Esophagus (tissue), 2 donors: ENCODE measurements at regions not wholly inside any gene's neighbourhood (a gene's known extent, or its start where the extent isn't known, plus 50 kb on each side); places are given as distances from the start of the nearest gene placed in this dataset.
"Not testable (repeated sequence)": the region's sequence is repeated elsewhere in the genome, so short reads cannot be mapped to it uniquely, and the experiment has no call there.

Experiments
- H3K27ac ChIP-seq, 2 donors: one replicate each; pipeline ENCODE4 v1.5.1; 2013; ENCODE audit warnings: low read depth in 2 of 2, mild to moderate bottlenecking in 2 of 2, inconsistent platforms in 1 of 2, low read length in 1 of 2, moderate library complexity in 1 of 2
- H3K27me3 ChIP-seq, 2 donors: one replicate each; pipeline ENCODE4 v1.6.1; 2013; ENCODE audit warnings: low read length in 2 of 2, control low read depth in 1 of 2, mild to moderate bottlenecking in 1 of 2; ENCODE audit not compliant: insufficient read depth in 2 of 2, control insufficient read depth in 1 of 2
- H3K36me3 ChIP-seq, 2 donors: one replicate each; pipeline ENCODE4 v1.6.1; 2013; ENCODE audit warnings: low read length in 1 of 2; ENCODE audit not compliant: control insufficient read depth in 2 of 2, insufficient read depth in 2 of 2
- H3K4me1 ChIP-seq, 2 donors: one replicate each; pipeline ENCODE4 v1.6.1; 2013; ENCODE audit warnings: low read length in 1 of 2; ENCODE audit not compliant: control insufficient read depth in 2 of 2, insufficient read depth in 2 of 2
- H3K4me3 ChIP-seq, 2 donors: one replicate each; pipeline ENCODE4 v1.5.1; 2013; ENCODE audit warnings: low read length in 2 of 2, mild to moderate bottlenecking in 2 of 2, low read depth in 1 of 2, moderate library complexity in 1 of 2
- H3K9me3 ChIP-seq, 2 donors: one replicate each; pipeline ENCODE4 v1.6.1; 2013; ENCODE audit warnings: mild to moderate bottlenecking in 2 of 2, low read depth in 1 of 2, low read length in 1 of 2, moderate library complexity in 1 of 2; ENCODE audit not compliant: control insufficient read depth in 2 of 2, insufficient read depth in 1 of 2
- WGBS, 2 donors: extraction: QIAGEN DNeasy Blood & Tissue Kit; methylation state at CpG; one replicate each; pipeline ENCODE4 v1.1.7; 2013; 5-methylcytosine and 5-hydroxymethylcytosine counted together
- donor health status: healthy with polysubstance abuse.
- donor health status: Bipolar disorder and iron deficiency.

- Histone ChIP-seq H3K4me3 (no peak overlapping the region), H3K27me3 (no peaks in the 10 kb centered on the region), H3K36me3 (no peaks in the 10 kb centered on the region), H3K9me3 (peaks cover 2 to 3% of the 10 kb centered on the region in 2 donors), H3K27ac (no peak overlapping the region), H3K4me1 (no peaks in the 10 kb centered on the region)
- 62 to 76% methylated on average over 5 of the region's 5 CpGs for WGBS, 2 donors
Observed at GRCh38 chr11:134944131-134944530, 532.1 kb upstream of the B3GAT1 start.

GRCh38 chr11:134943544-134943943 is 531.5 kb upstream of the B3GAT1 start:
- no peaks in the 10 kb centered on the region for H3K4me1 ChIP-seq
- peaks cover 2 to 3% of the 10 kb centered on the region in 2 donors for H3K9me3 ChIP-seq
- H3K27ac ChIP-seq, result no peak overlapping the region
- WGBS, 2 donors, result 70 to 81% methylated on average over 6 of the region's 6 CpGs
- no peak overlapping the region for H3K4me3 ChIP-seq
- no peaks in the 10 kb centered on the region for H3K36me3 ChIP-seq
- H3K27me3 ChIP-seq, result no peaks in the 10 kb centered on the region

DNA sequence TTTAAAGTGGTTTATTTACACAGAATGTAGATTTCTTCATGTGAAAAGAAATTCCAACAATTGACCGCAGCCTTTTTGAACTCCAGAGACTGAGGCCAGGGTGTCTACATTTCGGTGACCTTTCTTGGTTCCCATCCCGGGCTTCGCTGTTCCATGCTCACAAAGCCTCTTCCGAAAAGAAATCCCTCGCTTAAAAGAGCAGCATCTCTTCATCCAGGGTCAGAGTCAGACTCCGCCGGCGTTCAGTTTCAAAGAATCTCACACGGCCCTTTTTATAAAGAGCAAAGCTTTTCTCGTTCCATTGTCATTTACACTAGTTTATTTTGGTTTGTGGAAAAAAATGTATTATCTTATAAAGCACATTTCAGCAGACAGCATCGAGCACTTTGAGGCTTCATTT is 530.6 kb upstream of the B3GAT1 start:
- no peak overlapping the region for H3K4me3 ChIP-seq
- H3K4me1 ChIP-seq, result no peaks in the 10 kb centered on the region
- no peaks in the 10 kb centered on the region for H3K36me3 ChIP-seq
- peaks cover 2% of the 10 kb centered on the region in 2 donors for H3K9me3 ChIP-seq
- WGBS, 2 donors, result 29 to 49% methylated on average over 12 of the region's 12 CpGs
- H3K27me3 ChIP-seq, result no peaks in the 10 kb centered on the region
- H3K27ac ChIP-seq, result no peak overlapping the region

- H3K27me3 ChIP-seq, H3K4me3 ChIP-seq, H3K4me1 ChIP-seq, H3K36me3 ChIP-seq, H3K9me3 ChIP-seq, H3K27ac ChIP-seq: not testable (repeated sequence)
- WGBS, 2 donors, result 33 to 38% methylated on average over 18 of the region's 18 CpGs
Observed at GRCh38 chr11:134941936-134942600, 530.0 kb upstream of the B3GAT1 start.

DNA sequence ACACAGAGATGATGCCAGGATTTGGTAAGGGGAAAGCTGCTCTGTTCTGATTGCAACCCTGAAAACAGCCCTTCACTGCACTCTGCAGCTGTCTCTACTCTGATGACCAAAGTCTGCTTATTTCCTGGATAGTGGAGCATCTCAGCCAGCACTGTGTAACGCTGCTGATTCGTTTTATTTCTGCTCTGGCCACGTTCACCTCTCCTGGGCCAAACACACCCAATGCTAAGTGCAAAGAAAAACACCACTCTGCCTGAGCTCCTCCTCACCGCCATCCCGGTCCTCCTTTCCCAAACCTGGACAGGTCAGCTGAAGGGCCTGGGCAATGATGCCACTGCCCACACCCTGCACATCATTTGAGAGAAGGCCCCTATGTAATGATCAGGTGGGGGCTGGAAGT is 529.3 kb upstream of the B3GAT1 start:
- no peaks in the 10 kb centered on the region for H3K4me1 ChIP-seq
- H3K27ac ChIP-seq, result no peak overlapping the region
- H3K36me3 ChIP-seq, result no peaks in the 10 kb centered on the region
- H3K9me3 ChIP-seq, result peaks cover 0 to 2% of the 10 kb centered on the region in 2 donors
- WGBS, 2 donors, result 52 to 66% methylated on average over 5 of the region's 5 CpGs
- no peak overlapping the region for H3K4me3 ChIP-seq
- H3K27me3 ChIP-seq, result no peaks in the 10 kb centered on the region

GRCh38 chr11:134940441-134941126 is 528.5 kb upstream of the B3GAT1 start:
- WGBS, 2 donors, result 67 to 74% methylated on average over 15 of the region's 15 CpGs
- H3K36me3 ChIP-seq, result no peaks in the 10 kb centered on the region
- no peaks in the 10 kb centered on the region for H3K4me1 ChIP-seq
- H3K9me3 ChIP-seq, result no peaks in the 10 kb centered on the region
- no peak overlapping the region for H3K27ac ChIP-seq
- no peaks in the 10 kb centered on the region for H3K27me3 ChIP-seq
- H3K4me3 ChIP-seq, result no peak overlapping the region

- H3K9me3 ChIP-seq, result no peaks in the 10 kb centered on the region
- H3K36me3 ChIP-seq, result no peaks in the 10 kb centered on the region
- H3K27me3 ChIP-seq, result no peaks in the 10 kb centered on the region
- 32 to 34% methylated on average over 6 of the region's 6 CpGs for WGBS, 2 donors
- no peaks in the 10 kb centered on the region for H3K4me1 ChIP-seq
- no peak overlapping the region for H3K4me3 ChIP-seq
- no peak overlapping the region for H3K27ac ChIP-seq
Observed at GRCh38 chr11:134939905-134940304, 527.9 kb upstream of the B3GAT1 start.

- no peak overlapping the region for H3K4me3 ChIP-seq
- H3K27ac ChIP-seq, result no peak overlapping the region
- 88 to 93% methylated on average over 2 of the region's 2 CpGs for WGBS, 2 donors
- no peaks in the 10 kb centered on the region for H3K4me1 ChIP-seq
- H3K36me3 ChIP-seq, result no peaks in the 10 kb centered on the region
- no peaks in the 10 kb centered on the region for H3K27me3 ChIP-seq
- H3K9me3 ChIP-seq, result no peaks in the 10 kb centered on the region
Observed at GRCh38 chr11:134939031-134939430, 527.0 kb upstream of the B3GAT1 start.

GRCh38 chr11:134938212-134938611 is 526.2 kb upstream of the B3GAT1 start:
- H3K27me3 ChIP-seq, result no peaks in the 10 kb centered on the region
- H3K4me3 ChIP-seq, result no peak overlapping the region
- WGBS, 2 donors, result 54 to 83% methylated on average over 1 of the region's 1 CpG
- H3K9me3 ChIP-seq, result no peaks in the 10 kb centered on the region
- no peaks in the 10 kb centered on the region for H3K36me3 ChIP-seq
- H3K27ac ChIP-seq, result no peak overlapping the region
- H3K4me1 ChIP-seq, result no peaks in the 10 kb centered on the region

DNA sequence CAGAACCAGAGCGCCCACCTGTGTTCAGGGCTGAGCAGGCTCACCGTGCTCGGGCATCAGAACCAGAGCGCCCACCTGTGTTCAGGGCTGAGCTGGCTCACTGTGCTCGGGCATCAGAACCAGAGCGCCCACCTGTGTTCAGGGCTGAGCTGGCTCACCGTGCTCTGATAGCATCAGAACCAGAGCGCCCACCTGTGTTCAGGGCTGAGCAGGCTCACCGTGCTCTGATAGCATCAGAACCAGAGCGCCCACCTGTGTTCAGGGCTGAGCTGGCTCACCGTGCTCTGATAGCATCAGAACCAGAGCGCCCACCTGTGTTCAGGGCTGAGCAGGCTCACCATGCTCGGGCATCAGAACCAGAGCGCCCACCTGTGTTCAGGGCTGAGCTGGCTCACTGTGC is 525.2 kb upstream of the B3GAT1 start:
- H3K27ac ChIP-seq, H3K36me3 ChIP-seq, H3K4me1 ChIP-seq, H3K4me3 ChIP-seq, H3K27me3 ChIP-seq, H3K9me3 ChIP-seq: not testable (repeated sequence)
- 89 to 92% methylated on average over 13 to 14 of the region's 14 CpGs for WGBS, 2 donors
